HepG2 (cell line): ENCODE measurements at regions not wholly inside any gene's neighbourhood (a gene's known extent, or its start where the extent isn't known, plus 50 kb on each side); places are given as distances from the start of the nearest gene placed in this dataset.

Experiments used
- ATAC-seq: fragments of 200-7000 bp; cut with Tn5 transposase; 3 replicates; pipeline ENCODE4 v1.9.1; 2020; ENCODE audit warnings: mild to moderate bottlenecking, moderate library complexity
- BruUV-seq: library from RNA; stranded (reverse); fragments of 400-500 nt; replicated peaks from 2 replicates; lab custom pipeline; 2021; lab: Mats Ljungman, UMichigan
- CTCF ChIA-PET: fragments of 300-600 bp; formaldehyde crosslinking; extraction: SDS; loops from one replicate; lab custom pipeline; 2021; ENCODE audit warnings: low total read pairs, inconsistent platforms, low intra/inter-chr PET ratio; lab: Yijun Ruan, JAX
- POLR2A ChIA-PET: fragments of 350-600 bp; sonication (Branson Sonifier 250); formaldehyde crosslinking; loops from one replicate; lab custom pipeline; 2020; ENCODE audit warnings: antibody characterized with exemption, inconsistent platforms; lab: Yijun Ruan, JAX
- DNase-seq: peaks from one replicate; pipeline ENCODE4 v3.0.0-alpha.2; 2015; ENCODE audit warnings: low spot score
- FAIRE-seq: peaks from 3 replicates; lab custom pipeline; 2011; peaks lifted over from hg19 to GRCh38; lab: Jason Lieb, UNC
- H2AFZ ChIP-seq: one replicate; pipeline ENCODE4 v1.6.1; 2011; ENCODE audit warnings: low read length, inconsistent platforms
- H3K27ac ChIP-seq: fragments of 300-600 bp; 3 replicates; pipeline ENCODE4 v1.8.0; 2011; ENCODE audit warnings: mixed run types, mild to moderate bottlenecking, mixed read lengths, low read length, inconsistent platforms; ENCODE audit not compliant: insufficient read depth; ENCODE audit errors: extremely low read length
- H3K27me3 ChIP-seq, 2 experiments: fragments of 200-600 bp in 1 of 2; 2 replicates in 1 of 2; 3 replicates in 1 of 2; pipeline versions ENCODE4 v1.6.0 to v1.8.0; 2011; ENCODE audit warnings: low read length in 2 of 2, mild to moderate bottlenecking in 2 of 2, moderate library complexity in 2 of 2, inconsistent platforms in 1 of 2; ENCODE audit not compliant: insufficient read depth in 2 of 2, control insufficient read depth in 1 of 2
- H3K36me3 ChIP-seq, 2 experiments: fragments of 200-600 bp in 1 of 2; replicated peaks in 1 of 2; 2 replicates in 1 of 2; 3 replicates in 1 of 2; pipeline versions ENCODE4 v1.5.1 to v1.8.0; 2011; ENCODE audit warnings: low read length in 2 of 2, inconsistent platforms in 1 of 2; ENCODE audit not compliant: insufficient read depth in 2 of 2, control insufficient read depth in 1 of 2
- H3K4me1 ChIP-seq: 2 replicates; pipeline ENCODE4 v1.5.1; 2012; ENCODE audit warnings: low read length, inconsistent platforms; ENCODE audit not compliant: insufficient read depth
- H3K4me2 ChIP-seq: 2 replicates; pipeline ENCODE4 v1.6.0; 2011; ENCODE audit warnings: low read depth, low read length, inconsistent platforms
- H3K4me3 ChIP-seq, 3 experiments: fragments of 200-600 bp in 1 of 3; sonication (generic), shearing (Covaris generic) in 1 of 3; replicated peaks in 1 of 3; 2 replicates each; pipeline ENCODE4 v1.5.1; 2011 to 2016; ENCODE audit warnings: low read length in 3 of 3, inconsistent platforms in 2 of 3, low read depth in 2 of 3, mild to moderate bottlenecking in 2 of 3, control low read depth in 1 of 3, mixed read lengths in 1 of 3; ENCODE audit not compliant: insufficient read depth in 1 of 3
- H3K79me2 ChIP-seq: one replicate; pipeline ENCODE4 v1.6.1; 2011; ENCODE audit warnings: low read length, inconsistent platforms; ENCODE audit not compliant: insufficient read depth
- H3K9ac ChIP-seq: 2 replicates; pipeline ENCODE4 v1.6.0; 2011; ENCODE audit warnings: mild to moderate bottlenecking, low read depth, low read length, inconsistent platforms; ENCODE audit not compliant: insufficient read depth
- H3K9me3 ChIP-seq: 2 replicates; pipeline ENCODE4 v1.5.1; 2012; ENCODE audit warnings: mild to moderate bottlenecking, low read length
- H4K20me1 ChIP-seq: 2 replicates; pipeline ENCODE4 v1.6.0; 2011; ENCODE audit warnings: inconsistent platforms, mild to moderate bottlenecking, low read length, moderate library complexity; ENCODE audit not compliant: insufficient read depth
- FOSL1 ChIP-seq: sonication (generic); formaldehyde crosslinking; IDR thresholded peaks from 2 replicates; pipeline ENCODE4 v1.9.0; 2021; ENCODE audit warnings: missing genetic modification reagents, borderline replicate concordance
- HOXA3 ChIP-seq: sonication (generic); formaldehyde crosslinking; IDR thresholded peaks from 2 replicates; pipeline ENCODE4 v1.5.0; 2020; ENCODE audit warnings: missing genetic modification reagents
- MXI1 ChIP-seq: IDR thresholded peaks from 3 replicates; pipeline ENCODE4 v1.6.1; 2012; ENCODE audit warnings: low read depth, low read length, inconsistent platforms, borderline replicate concordance
- MYNN ChIP-seq: sonication (generic); formaldehyde crosslinking; IDR thresholded peaks from 2 replicates; pipeline ENCODE4 v1.4.0; 2020; ENCODE audit warnings: mild to moderate bottlenecking, low read depth, missing genetic modification reagents
- MYPOP ChIP-seq: sonication (generic); formaldehyde crosslinking; IDR thresholded peaks from 2 replicates; pipeline ENCODE4 v1.8.1; 2023; ENCODE audit warnings: mild to moderate bottlenecking, moderate library complexity, missing genetic modification reagents
- PCBP1 ChIP-seq: fragments of 200-400 bp; formaldehyde crosslinking; IDR thresholded peaks from 2 replicates; pipeline ENCODE4 v1.6.1; 2017; ENCODE audit warnings: mild to moderate bottlenecking, low read depth, low read length, borderline replicate concordance
- RAD21 ChIP-seq: fragments of 450-650 bp; formaldehyde crosslinking; IDR thresholded peaks from 2 replicates; pipeline ENCODE4 v1.5.0; 2020; ENCODE audit warnings: mild to moderate bottlenecking
- RARG ChIP-seq: sonication (generic); formaldehyde crosslinking; IDR thresholded peaks from 2 replicates; pipeline ENCODE4 v1.4.0; 2020; ENCODE audit warnings: low read depth, mild to moderate bottlenecking, missing genetic modification reagents
- SSRP1 ChIP-seq: IDR thresholded peaks from 2 replicates; pipeline ENCODE4 v1.6.1; 2016; ENCODE audit warnings: control low read depth
- TCF7L2 ChIP-seq: IDR thresholded peaks from 2 replicates; pipeline ENCODE4 v1.6.1; 2011; ENCODE audit warnings: mild to moderate bottlenecking, low read depth, low read length, moderate library complexity
- TGIF2 ChIP-seq: IDR thresholded peaks from 2 replicates; pipeline ENCODE4 v1.6.1; 2016; ENCODE audit warnings: control low read depth, missing compliant biosample characterization
- ZFP90 ChIP-seq: sonication (generic); formaldehyde crosslinking; IDR thresholded peaks from 2 replicates; pipeline ENCODE4 v1.8.0; 2022; ENCODE audit warnings: missing genetic modification reagents, mild to moderate bottlenecking, inconsistent platforms, borderline replicate concordance
- ZNF343 ChIP-seq: sonication (generic); formaldehyde crosslinking; IDR thresholded peaks from 2 replicates; pipeline ENCODE4 v1.4.0; 2020; ENCODE audit warnings: mild to moderate bottlenecking, missing genetic modification reagents
- ZNF598 ChIP-seq: sonication (generic); formaldehyde crosslinking; IDR thresholded peaks from 2 replicates; pipeline ENCODE4 v1.5.1; 2020; ENCODE audit warnings: mild to moderate bottlenecking, missing genetic modification reagents, borderline replicate concordance
- ZNF660 ChIP-seq: sonication (generic); formaldehyde crosslinking; IDR thresholded peaks from 2 replicates; pipeline ENCODE4 v1.5.1; 2020; ENCODE audit warnings: mild to moderate bottlenecking, low read depth, missing genetic modification reagents, borderline replicate concordance
- WGBS: methylation state at CpG from one replicate; pipeline ENCODE4 v1.1.6; 2017; ENCODE audit warnings: low lambda C conversion rate; 5-methylcytosine and 5-hydroxymethylcytosine counted together
- in situ Hi-C: cut with HindIII; loops from 2 replicates; pipeline ENCODE4 v1.10.0; 2017; ENCODE audit warnings: low pct_unique_long_range_greater_than_20kb; ENCODE audit not compliant: extremely low pct_ligation_motif_present
- intact Hi-C: fragments of 100-400 bp; cut with micrococcal nuclease; formaldehyde crosslinking; loops from one replicate; pipeline ENCODE4 v1.10.0; 2022; ENCODE audit not compliant: unreplicated experiment
- TF ChIP-seq, protein P1 (sequence below): sonication (generic); formaldehyde crosslinking; IDR thresholded peaks from 2 replicates; pipeline ENCODE4 v1.8.0; 2022; ENCODE audit warnings: low read depth, missing genetic modification reagents
- TF ChIP-seq, protein P2 (sequence below): sonication (generic); formaldehyde crosslinking; IDR thresholded peaks from 2 replicates; pipeline ENCODE4 v1.9.0; 2021; ENCODE audit warnings: missing genetic modification reagents, mild to moderate bottlenecking, borderline replicate concordance

GRCh38 chr5:2303431-2304100 is 420.8 kb upstream of the IRX4 start:
- no peak overlapping the region for H2AFZ ChIP-seq
- ChIA-PET POLR2A (no interaction called here), CTCF (no interaction called here)
- H3K36me3 ChIP-seq, result no peaks in the 10 kb centered on the region
- BruUV-seq, result no TSS peak
- no peaks in the 10 kb centered on the region for H3K9me3 ChIP-seq
- H3K27ac ChIP-seq, result no peak overlapping the region
- no peaks in the 10 kb centered on the region for H3K4me1 ChIP-seq
- no peak for ATAC-seq
- no peak for DNase-seq
- TF ChIP-seq MYPOP, result no peak
- TF ChIP-seq RAD21 (CRISPR knock-in tag), result no peak
- no peak for TF ChIP-seq FOSL1
- TF ChIP-seq, protein P1, sequence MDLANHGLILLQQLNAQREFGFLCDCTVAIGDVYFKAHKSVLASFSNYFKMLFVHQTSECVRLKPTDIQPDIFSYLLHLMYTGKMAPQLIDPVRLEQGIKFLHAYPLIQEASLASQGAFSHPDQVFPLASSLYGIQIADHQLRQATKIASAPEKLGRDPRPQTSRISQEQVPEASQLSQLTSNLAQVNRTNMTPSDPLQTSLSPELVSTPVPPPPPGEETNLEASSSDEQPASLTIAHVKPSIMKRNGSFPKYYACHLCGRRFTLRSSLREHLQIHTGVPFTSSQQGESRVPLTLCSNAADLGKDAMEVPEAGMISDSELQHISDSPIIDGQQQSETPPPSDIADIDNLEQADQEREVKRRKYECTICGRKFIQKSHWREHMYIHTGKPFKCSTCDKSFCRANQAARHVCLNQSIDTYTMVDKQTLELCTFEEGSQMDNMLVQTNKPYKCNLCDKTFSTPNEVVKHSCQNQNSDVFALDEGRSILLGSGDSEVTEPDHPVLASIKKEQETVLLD (CRISPR knock-in tag), result no peak
- TF ChIP-seq ZNF343, result no peak
- TF ChIP-seq SSRP1, result no peak
- peaks cover 6 to 46% of the 10 kb centered on the region in 2 experiments; a peak in 3 of 5 replicates for H3K27me3 ChIP-seq
- H3K79me2 ChIP-seq, result no peaks in the 10 kb centered on the region
- no peaks in the 10 kb centered on the region for H4K20me1 ChIP-seq
- 11% methylated on average over 14 of the region's 14 CpGs for WGBS
- FAIRE-seq, result no peak
- H3K4me2 ChIP-seq, result no peak overlapping the region
- H3K9ac ChIP-seq, result no peak overlapping the region
- intact Hi-C loops, result no loop called here
- H3K4me3 ChIP-seq, result no peak overlapping the region
- in situ Hi-C loops, result no loop called here

DNA sequence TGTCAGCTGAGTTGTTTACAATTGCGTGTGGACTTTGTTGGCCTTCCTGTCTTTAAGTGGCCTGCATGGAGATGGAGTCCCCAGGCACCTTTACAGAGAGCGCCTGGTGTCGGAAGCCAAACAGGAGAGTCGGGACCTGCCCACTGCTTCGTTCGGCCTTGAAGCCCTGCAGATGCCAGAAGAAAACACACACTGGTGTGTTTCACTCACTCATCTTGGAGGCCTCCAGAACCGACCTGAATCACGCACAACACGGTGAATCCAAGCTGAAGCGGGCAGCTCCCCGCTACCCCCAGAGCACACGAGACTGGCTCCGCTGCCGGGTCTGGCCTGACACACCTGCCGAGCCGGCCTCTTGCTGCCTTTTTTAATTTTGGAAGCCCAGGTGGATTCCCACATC is 419.4 kb upstream of the IRX4 start:
- POLR2A ChIA-PET, result no interaction called here
- TF ChIP-seq ZNF598, result no peak
- TF ChIP-seq RARG (CRISPR knock-in tag), result no peak
- no peak for TF ChIP-seq HOXA3 (CRISPR knock-in tag)
- TF ChIP-seq, protein P2, sequence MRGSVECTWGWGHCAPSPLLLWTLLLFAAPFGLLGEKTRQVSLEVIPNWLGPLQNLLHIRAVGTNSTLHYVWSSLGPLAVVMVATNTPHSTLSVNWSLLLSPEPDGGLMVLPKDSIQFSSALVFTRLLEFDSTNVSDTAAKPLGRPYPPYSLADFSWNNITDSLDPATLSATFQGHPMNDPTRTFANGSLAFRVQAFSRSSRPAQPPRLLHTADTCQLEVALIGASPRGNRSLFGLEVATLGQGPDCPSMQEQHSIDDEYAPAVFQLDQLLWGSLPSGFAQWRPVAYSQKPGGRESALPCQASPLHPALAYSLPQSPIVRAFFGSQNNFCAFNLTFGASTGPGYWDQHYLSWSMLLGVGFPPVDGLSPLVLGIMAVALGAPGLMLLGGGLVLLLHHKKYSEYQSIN, result no peak
- no peak for TF ChIP-seq MXI1
- TF ChIP-seq ZFP90 (CRISPR knock-in tag), result no peak
- TF ChIP-seq MYNN (CRISPR knock-in tag), result no peak
- TF ChIP-seq ZNF660, result no peak
- TF ChIP-seq TCF7L2, result no peak
- TF ChIP-seq TGIF2 (CRISPR knock-in tag), result no peak
- no peak for TF ChIP-seq PCBP1

More for the DNA sequence above, 419.4 kb upstream of the IRX4 start:
- ATAC-seq (no peak), FAIRE-seq (no peak), DNase-seq (no peak)
- Histone ChIP-seq H3K4me2 (no peak overlapping the region), H2AFZ (no peak overlapping the region), H3K79me2 (no peaks in the 10 kb centered on the region), H3K27ac (no peak overlapping the region), H3K9me3 (no peaks in the 10 kb centered on the region), H3K4me1 (no peaks in the 10 kb centered on the region), H4K20me1 (no peaks in the 10 kb centered on the region), H3K4me3 (no peak overlapping the region), H3K36me3 (no peaks in the 10 kb centered on the region), H3K27me3 (peaks cover 6 to 47% of the 10 kb centered on the region in 2 experiments; a peak in 4 of 5 replicates), H3K9ac (no peak overlapping the region)
- 21% methylated on average over 9 of the region's 16 CpGs for WGBS
- no TSS peak for BruUV-seq
- intact Hi-C loops (no loop called here), in situ Hi-C loops (no loop called here)
- CTCF ChIA-PET, result no interaction called here
